Left lung (tissue), 4 donors: ENCODE measurements at regions not wholly inside any gene's neighbourhood (a gene's known extent, or its start where the extent isn't known, plus 50 kb on each side); places are given as distances from the start of the nearest gene placed in this dataset.
"Not testable (repeated sequence)": the region's sequence is repeated elsewhere in the genome, so short reads cannot be mapped to it uniquely, and the experiment has no call there.

Source experiments
- ATAC-seq: fragments of 200-7000 bp; cut with Tn5 transposase; one replicate; pipeline ENCODE4 v1.9.1; 2020; ENCODE audit warnings: moderate library complexity
- DNase-seq, 4 donors: peaks; one replicate each; pipeline ENCODE4 v3.0.0-alpha.2; 2013 to 2020
- H3K27ac ChIP-seq, 2 donors: fragments of 200-600 bp; sonication (generic) in 1 of 2; one replicate each; pipeline versions ENCODE4 v1.5.0 to v1.8.0; 2020 to 2021
- H3K27me3 ChIP-seq, 2 donors: fragments of 200-600 bp; sonication (generic) in 1 of 2; one replicate each; pipeline versions ENCODE4 v1.5.0 to v1.8.0; 2020 to 2021
- H3K36me3 ChIP-seq, 2 donors: fragments of 200-600 bp; sonication (generic) in 1 of 2; one replicate each; pipeline versions ENCODE4 v1.5.0 to v1.8.0; 2020 to 2021
- H3K4me1 ChIP-seq, 2 donors: fragments of 200-600 bp; one replicate each; pipeline ENCODE4 v1.8.0; 2021
- H3K4me3 ChIP-seq, 2 donors: fragments of 200-600 bp; sonication (generic) in 1 of 2; one replicate each; pipeline versions ENCODE4 v1.5.0 to v1.8.0; 2020 to 2021; ENCODE audit warnings: mild to moderate bottlenecking in 1 of 2
- H3K9me3 ChIP-seq, 2 donors: fragments of 200-600 bp; sonication (generic) in 1 of 2; one replicate each; pipeline versions ENCODE4 v1.5.0 to v1.8.0; 2020 to 2021
- CTCF ChIP-seq, 2 donors: fragments of 200-600 bp; sonication (generic) in 1 of 2; IDR thresholded peaks; one replicate each; pipeline versions ENCODE4 v1.5.0 to v1.8.0; 2021; ENCODE audit warnings: antibody characterized with exemption in 2 of 2
- intact Hi-C, 2 donors: fragments of 100-400 bp; cut with DNase I; formaldehyde crosslinking; loops; one replicate each; pipeline versions ENCODE4 v1.11.2 to v1.14.2; 2022
- donor health status: DM: no; HTN: yes; CAD: no.
- donor health status: DM: no; HTN: no; CAD: no.

GRCh38 chr13:80074143-80074752, 266.7 kb downstream of the SPRY2 start:
- H3K4me3 ChIP-seq = no peak overlapping the region
- no peak for TF ChIP-seq CTCF (IDR thresholded peaks at IDR 0.05)
- no peaks in the 10 kb centered on the region for H3K27me3 ChIP-seq
- H3K36me3 ChIP-seq = no peaks in the 10 kb centered on the region
- intact Hi-C loops = no loop called here
- no peak for ATAC-seq
- DNase-seq = peak in 1 of 4 donors; percentile 36
- no peaks in the 10 kb centered on the region for H3K9me3 ChIP-seq
- H3K4me1 ChIP-seq = no peaks in the 10 kb centered on the region
- H3K27ac ChIP-seq = no peak overlapping the region

DNA sequence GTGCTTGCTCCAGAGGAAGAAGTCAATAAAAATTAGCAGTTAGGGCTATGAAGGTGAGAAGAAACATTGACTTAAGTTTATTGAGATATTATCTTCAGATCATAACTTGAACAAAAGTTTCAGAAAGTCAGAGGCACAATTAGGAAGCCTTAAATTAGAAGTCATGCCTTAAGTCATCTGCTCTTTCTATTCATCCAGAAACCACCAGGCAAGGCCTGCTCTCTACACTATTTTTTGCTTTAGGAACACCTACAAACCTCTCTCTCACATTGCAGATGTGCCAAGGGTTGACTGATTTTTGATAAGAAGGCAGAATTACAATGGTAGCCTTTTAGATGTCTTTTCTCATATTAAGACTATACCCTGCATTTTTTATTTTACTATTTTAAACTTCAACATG, 268.7 kb downstream of the SPRY2 start:
- no peaks in the 10 kb centered on the region for H3K36me3 ChIP-seq
- TF ChIP-seq CTCF (IDR thresholded peaks at IDR 0.05) = no peak
- intact Hi-C loops = no loop called here
- DNase-seq = no peak
- no peak for ATAC-seq
- no peak overlapping the region for H3K27ac ChIP-seq
- no peaks in the 10 kb centered on the region for H3K4me1 ChIP-seq
- no peaks in the 10 kb centered on the region for H3K27me3 ChIP-seq
- H3K4me3 ChIP-seq = no peak overlapping the region
- H3K9me3 ChIP-seq = no peaks in the 10 kb centered on the region

- peak; percentile 52 for ATAC-seq
- H3K36me3 ChIP-seq = no peaks in the 10 kb centered on the region
- H3K4me1 ChIP-seq = no peaks in the 10 kb centered on the region
- no peak for DNase-seq
- H3K9me3 ChIP-seq = no peaks in the 10 kb centered on the region
- no peak for TF ChIP-seq CTCF (IDR thresholded peaks at IDR 0.05)
- intact Hi-C loops = no loop called here
- H3K27me3 ChIP-seq = no peaks in the 10 kb centered on the region
- H3K4me3 ChIP-seq = no peak overlapping the region
- H3K27ac ChIP-seq = no peak overlapping the region
These were observed 270.8 kb downstream of the SPRY2 start for GRCh38 chr13:80070024-80070703.

GRCh38 chr13:80069374-80069773, 271.6 kb downstream of the SPRY2 start:
- Histone ChIP-seq H3K9me3 (no peaks in the 10 kb centered on the region), H3K4me1 (no peaks in the 10 kb centered on the region), H3K27me3 (no peaks in the 10 kb centered on the region), H3K27ac (no peak overlapping the region), H3K4me3 (no peak overlapping the region), H3K36me3 (no peaks in the 10 kb centered on the region)
- no peak for DNase-seq
- no peak for ATAC-seq
- intact Hi-C loops = no loop called here
- TF ChIP-seq CTCF (IDR thresholded peaks at IDR 0.05) = no peak

DNA sequence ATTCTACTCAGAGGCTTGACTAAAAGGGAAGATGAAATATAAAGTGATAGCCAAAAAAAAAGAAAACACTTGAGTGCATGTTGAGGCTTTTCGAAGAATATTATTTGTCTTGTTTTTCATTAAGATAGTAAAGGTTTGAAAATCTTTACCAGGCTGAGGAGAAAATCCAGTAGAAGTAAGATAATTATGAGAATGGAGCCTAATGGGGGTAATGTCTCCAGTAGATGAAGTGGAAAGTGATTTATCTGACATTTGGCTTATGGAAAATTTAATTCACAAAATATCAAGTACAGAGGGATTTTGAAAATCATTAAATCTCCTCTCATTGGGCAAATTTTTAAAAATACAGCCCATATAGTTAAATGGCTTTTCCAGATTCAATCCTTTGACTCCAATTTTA, 274.9 kb downstream of the SPRY2 start:
- Histone ChIP-seq H3K27me3 (no peaks in the 10 kb centered on the region), H3K4me1 (no peaks in the 10 kb centered on the region), H3K9me3 (no peaks in the 10 kb centered on the region), H3K36me3 (no peaks in the 10 kb centered on the region), H3K27ac (no peak overlapping the region), H3K4me3 (no peak overlapping the region)
- ATAC-seq (no peak), DNase-seq (peak in 2 of 4 donors; percentile 61 to 72)
- TF ChIP-seq CTCF (IDR thresholded peaks at IDR 0.05) = no peak
- intact Hi-C loops = no loop called here

DNA sequence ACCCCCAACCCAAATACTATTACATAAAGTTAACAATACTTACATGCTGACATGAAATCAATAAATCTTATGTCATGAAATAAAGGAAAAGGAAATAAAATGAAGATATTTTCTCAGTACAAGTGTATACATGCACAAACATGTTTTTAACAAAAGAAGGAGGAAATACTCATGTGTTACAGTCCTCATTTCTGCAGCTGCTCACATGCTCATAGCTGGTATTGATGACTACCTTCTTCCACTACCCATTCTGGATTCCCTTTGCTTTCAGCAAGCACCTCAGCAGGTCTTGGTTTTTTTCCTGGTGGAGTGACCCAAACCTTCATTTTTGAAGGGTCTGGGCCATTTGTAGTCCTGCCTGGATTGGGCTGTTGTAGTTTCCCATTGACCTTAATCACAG, 278.5 kb downstream of the SPRY2 start:
- H3K27me3 ChIP-seq, H3K36me3 ChIP-seq, intact Hi-C loops, ATAC-seq, H3K4me1 ChIP-seq, H3K27ac ChIP-seq, H3K9me3 ChIP-seq, H3K4me3 ChIP-seq, DNase-seq: not testable (repeated sequence)
